H1 (cell line): ENCODE measurements at regions not wholly inside any gene's neighbourhood (a gene's known extent, or its start where the extent isn't known, plus 50 kb on each side); places are given as distances from the start of the nearest gene placed in this dataset.

ENCODE experiments used
- CTCF ChIA-PET: fragments of 300-600 bp; sonication (Branson Sonifier 250); formaldehyde crosslinking; loops from one replicate; lab custom pipeline; 2021; ENCODE audit not compliant: partially characterized antibody; lab: Charles Lee
- POLR2A ChIA-PET: fragments of 300-600 bp; sonication (Branson Sonifier 250); formaldehyde crosslinking; loops from one replicate; lab custom pipeline; 2021; ENCODE audit warnings: inconsistent platforms; ENCODE audit not compliant: partially characterized antibody; lab: Charles Lee
- DNase-seq, 2 experiments: peaks; one replicate each; pipeline versions ENCODE4 v3.0.0 to v3.0.0-alpha.2; 2010 to 2022; ENCODE audit warnings: low spot score in 2 of 2, low read depth in 1 of 2, mixed read lengths in 1 of 2
- FAIRE-seq: peaks from 2 replicates; lab custom pipeline; 2011; peaks lifted over from hg19 to GRCh38; lab: Jason Lieb, UNC
- H2AFZ ChIP-seq: 2 replicates; pipeline ENCODE4 v1.8.1; 2012; ENCODE audit warnings: low read length, inconsistent platforms
- H2AK5ac ChIP-seq: 2 replicates; pipeline ENCODE4 v1.6.1; 2013; ENCODE audit warnings: low read depth, low read length
- H2BK120ac ChIP-seq: replicated peaks from 2 replicates; pipeline ENCODE3; 2013; ENCODE audit warnings: low read depth, low read length, inconsistent platforms
- H2BK12ac ChIP-seq: 2 replicates; pipeline ENCODE4 v1.6.1; 2013; ENCODE audit warnings: low read depth, low read length
- H2BK15ac ChIP-seq: 2 replicates; pipeline ENCODE4 v1.6.1; 2013; ENCODE audit warnings: low read length
- H2BK20ac ChIP-seq: 2 replicates; pipeline ENCODE4 v1.6.1; 2013; ENCODE audit warnings: low read length
- H2BK5ac ChIP-seq: 2 replicates; pipeline ENCODE4 v1.6.1; 2013; ENCODE audit warnings: low read depth, low read length
- H3K14ac ChIP-seq: 2 replicates; pipeline ENCODE4 v1.6.1; 2013; ENCODE audit warnings: inconsistent platforms; ENCODE audit not compliant: insufficient read length
- H3K18ac ChIP-seq: 2 replicates; pipeline ENCODE4 v1.6.1; 2013; ENCODE audit warnings: low read length; ENCODE audit errors: extremely low read depth
- H3K23ac ChIP-seq: 2 replicates; pipeline ENCODE4 v1.6.1; 2013; ENCODE audit warnings: inconsistent platforms; ENCODE audit not compliant: insufficient read length
- H3K23me2 ChIP-seq: 2 replicates; pipeline ENCODE4 v1.6.1; 2013; ENCODE audit warnings: low read depth, low read length
- H3K27ac ChIP-seq: 2 replicates; pipeline ENCODE4 v1.6.1; 2011; ENCODE audit warnings: low read depth, low read length, inconsistent platforms
- H3K27me3 ChIP-seq, 4 experiments: replicated peaks in 1 of 4; 1 replicate in 1 of 4; 2 replicates in 3 of 4; pipeline versions ENCODE4 v1.6.1 to v1.8.1; 2011 to 2013; ENCODE audit warnings: low read length in 3 of 4, mild to moderate bottlenecking in 3 of 4, inconsistent platforms in 2 of 4, mixed read lengths in 2 of 4, moderate library complexity in 1 of 4; ENCODE audit not compliant: control insufficient read depth in 3 of 4, insufficient read depth in 3 of 4; ENCODE audit errors: extremely low read depth in 1 of 4
- H3K36me3 ChIP-seq, 4 experiments: 2 replicates each; pipeline versions ENCODE4 v1.6.1 to v1.8.1; 2011 to 2013; ENCODE audit warnings: mild to moderate bottlenecking in 4 of 4, low read length in 3 of 4, moderate library complexity in 2 of 4, control low read depth in 1 of 4, inconsistent platforms in 1 of 4; ENCODE audit not compliant: insufficient read depth in 4 of 4, control insufficient read depth in 2 of 4
- H3K4ac ChIP-seq: replicated peaks from 2 replicates; pipeline ENCODE3; 2013; ENCODE audit warnings: low read length, low read depth, mixed read lengths, inconsistent platforms; ENCODE audit not compliant: insufficient read length
- H3K4me1 ChIP-seq, 4 experiments: replicated peaks in 1 of 4; 1 replicate in 1 of 4; 2 replicates in 3 of 4; pipeline versions ENCODE4 v1.6.1 to v1.8.1; 2011 to 2013; ENCODE audit warnings: low read length in 3 of 4, inconsistent platforms in 2 of 4, mixed read lengths in 1 of 4; ENCODE audit not compliant: insufficient read depth in 4 of 4, control insufficient read depth in 3 of 4
- H3K4me2 ChIP-seq, 2 experiments: 2 replicates each; pipeline versions ENCODE4 v1.6.1 to v1.8.1; 2011 to 2013; ENCODE audit warnings: low read depth in 2 of 2, low read length in 2 of 2, control low read depth in 1 of 2, inconsistent platforms in 1 of 2, mild to moderate bottlenecking in 1 of 2; ENCODE audit not compliant: insufficient read depth in 1 of 2
- H3K4me3 ChIP-seq, 4 experiments: fragments of 200-600, 300-600 bp in 1 of 4; sonication (generic), shearing (Covaris generic), sonication (Bioruptor Twin) in 1 of 4; 2 replicates each; pipeline versions ENCODE4 v1.5.1 to v1.8.1; 2011 to 2016; ENCODE audit warnings: low read length in 4 of 4, low read depth in 3 of 4, control low read depth in 2 of 4, inconsistent platforms in 2 of 4, mild to moderate bottlenecking in 2 of 4, mixed read lengths in 1 of 4, moderate library complexity in 1 of 4; ENCODE audit not compliant: insufficient read depth in 2 of 4; ENCODE audit errors: extremely low read depth in 1 of 4
- H3K56ac ChIP-seq: replicated peaks from 2 replicates; pipeline ENCODE3; 2013; ENCODE audit warnings: low read depth, mild to moderate bottlenecking, mixed read lengths, low read length, inconsistent platforms; ENCODE audit not compliant: insufficient read length
- H3K79me1 ChIP-seq: 2 replicates; pipeline ENCODE4 v1.6.1; 2013; ENCODE audit warnings: low read depth, low read length, control low read depth
- H3K79me2 ChIP-seq, 2 experiments: 2 replicates each; pipeline versions ENCODE4 v1.6.1 to v1.8.1; 2012 to 2013; ENCODE audit warnings: low read length in 2 of 2, mild to moderate bottlenecking in 2 of 2, inconsistent platforms in 1 of 2; ENCODE audit not compliant: insufficient read depth in 2 of 2, control insufficient read depth in 1 of 2
- H3K9ac ChIP-seq, 4 experiments: replicated peaks in 1 of 4; 1 replicate in 1 of 4; 2 replicates in 3 of 4; pipeline versions ENCODE4 v1.6.1 to v1.8.1; 2011 to 2013; ENCODE audit warnings: low read depth in 3 of 4, low read length in 3 of 4, control low read depth in 2 of 4, mild to moderate bottlenecking in 2 of 4, moderate library complexity in 2 of 4, inconsistent platforms in 1 of 4; ENCODE audit errors: extremely low read depth in 1 of 4
- H3K9me3 ChIP-seq, 2 experiments: 2 replicates each; pipeline versions ENCODE4 v1.6.1 to v1.8.1; 2012 to 2013; ENCODE audit warnings: mild to moderate bottlenecking in 2 of 2, moderate library complexity in 2 of 2, control low read depth in 1 of 2, inconsistent platforms in 1 of 2, low read depth in 1 of 2, low read length in 1 of 2, mixed read lengths in 1 of 2; ENCODE audit not compliant: insufficient read depth in 2 of 2
- H4K20me1 ChIP-seq, 2 experiments: replicated peaks in 1 of 2; 2 replicates each; pipeline versions ENCODE3 to v1.8.1; 2011 to 2013; ENCODE audit warnings: inconsistent platforms in 2 of 2, low read length in 2 of 2, mild to moderate bottlenecking in 1 of 2; ENCODE audit not compliant: insufficient read depth in 2 of 2, control insufficient read depth in 1 of 2
- H4K5ac ChIP-seq: 2 replicates; pipeline ENCODE4 v1.6.1; 2013; ENCODE audit warnings: low read length, low read depth, mixed read lengths, inconsistent platforms; ENCODE audit not compliant: insufficient read length
- H4K8ac ChIP-seq: 2 replicates; pipeline ENCODE4 v1.8.0; 2013; ENCODE audit warnings: mild to moderate bottlenecking, moderate library complexity, low read length, inconsistent platforms; ENCODE audit not compliant: insufficient read depth; ENCODE audit errors: extremely low read depth
- H4K91ac ChIP-seq: replicated peaks from 2 replicates; pipeline ENCODE3; 2013; ENCODE audit warnings: low read length, mixed read lengths, inconsistent platforms; ENCODE audit not compliant: insufficient read length
- BRCA1 ChIP-seq: IDR thresholded peaks from 2 replicates; pipeline ENCODE4 v1.6.1; 2012; ENCODE audit warnings: low read depth, low read length, improper control_type of control experiment
- KDM4A ChIP-seq: IDR thresholded peaks from one replicate; pipeline ENCODE4 v1.7.1; 2012; ENCODE audit warnings: low read depth, mild to moderate bottlenecking, moderate library complexity, low read length, inconsistent platforms; ENCODE audit not compliant: severe bottlenecking
- RFX5 ChIP-seq: IDR thresholded peaks from 2 replicates; pipeline ENCODE4 v1.6.1; 2011; ENCODE audit warnings: low read depth, low read length, improper control_type of control experiment, borderline replicate concordance
- WGBS, 2 experiments: shearing (Covaris generic) in 1 of 2; methylation state at CpG; one replicate each; pipeline versions ENCODE4 v1.1.6 to v1.1.7; 2013 to 2015; ENCODE audit warnings: low lambda C conversion rate in 2 of 2, mixed read lengths in 2 of 2, inconsistent platforms in 1 of 2, low coverage in 1 of 2, missing lambda C conversion rate in 1 of 2; ENCODE audit not compliant: insufficient replicate concordance in 2 of 2, insufficient coverage in 1 of 2, insufficient read length in 1 of 2; ENCODE audit errors: extremely low coverage in 1 of 2, missing lambda C conversion rate in 1 of 2; 5-methylcytosine and 5-hydroxymethylcytosine counted together

- Histone ChIP-seq H3K9me3 (no peaks in the 10 kb centered on the region), H2BK12ac (peak overlapping the region; percentile 7; the same call in 1 of the 2 replicates), H3K14ac (no peak overlapping the region), H4K91ac (peak overlapping the region; percentile 27), H3K4me2 (peak overlapping the region in 1 of 2 experiments; percentile 24; a peak in 1 of 4 replicates), H3K36me3 (no peaks in the 10 kb centered on the region), H2BK20ac (0 out of 2 replicates have a peak overlapping the region, but pooled peaks have one; percentile 61), H2AK5ac (no peak overlapping the region), H3K79me1 (no peaks in the 10 kb centered on the region), H3K56ac (no peak overlapping the region), H3K9ac (no peak overlapping the region), H3K27me3 (peaks cover 0 to 4% (median 0%) of the 10 kb centered on the region in 4 experiments; a peak in 1 of 7 replicates), H3K4me3 (no peak overlapping the region), H2BK5ac (no peak overlapping the region), H3K4ac (no peak overlapping the region), H3K23me2 (no peaks in the 10 kb centered on the region), H3K27ac (no peak overlapping the region), H2BK120ac (no peak overlapping the region), H4K8ac (no peak overlapping the region), H2BK15ac (no peak overlapping the region), H4K5ac (no peak overlapping the region), H2AFZ (no peak overlapping the region), H3K79me2 (no peaks in the 10 kb centered on the region), H3K4me1 (peaks cover 5 to 21% (median 15%) of the 10 kb centered on the region in 4 experiments), H4K20me1 (peaks cover 0 to 2% of the 10 kb centered on the region in 2 experiments), H3K23ac (no peak overlapping the region), H3K18ac (no peak overlapping the region; the same call in 1 of the 2 replicates)
- DNase-seq (no peak), FAIRE-seq (no peak)
- CTCF ChIA-PET: interaction anchor here (0.7 to 1.2 kb wide), 3 partner anchors 11 to 126 kb away, joined by 3 read pairs; no protein-coding TSS in a partner anchor
- POLR2A ChIA-PET: no interaction called here
- 82% methylated on average over 30 of the region's 30 CpGs; no CpG with 5 or more reads in 1 of the 2 experiments for WGBS, 2 experiments
- TF ChIP-seq KDM4A (no peak), BRCA1 (no peak), RFX5 (no peak)
These were observed 79.4 kb downstream of the RBFOX3 start for GRCh38 chr17:79531191-79532095.
